HG03108 (cell line): ENCODE measurements at regions not wholly inside any gene's neighbourhood (a gene's known extent, or its start where the extent isn't known, plus 50 kb on each side); places are given as distances from the start of the nearest gene placed in this dataset.

Experiments used
- ATAC-seq: cut with Tn5 transposase; IDR thresholded peaks from one replicate; pipeline ENCODE4 v1.9.1; 2021; ENCODE audit warnings: moderate library complexity; ENCODE audit not compliant: unreplicated experiment

DNA sequence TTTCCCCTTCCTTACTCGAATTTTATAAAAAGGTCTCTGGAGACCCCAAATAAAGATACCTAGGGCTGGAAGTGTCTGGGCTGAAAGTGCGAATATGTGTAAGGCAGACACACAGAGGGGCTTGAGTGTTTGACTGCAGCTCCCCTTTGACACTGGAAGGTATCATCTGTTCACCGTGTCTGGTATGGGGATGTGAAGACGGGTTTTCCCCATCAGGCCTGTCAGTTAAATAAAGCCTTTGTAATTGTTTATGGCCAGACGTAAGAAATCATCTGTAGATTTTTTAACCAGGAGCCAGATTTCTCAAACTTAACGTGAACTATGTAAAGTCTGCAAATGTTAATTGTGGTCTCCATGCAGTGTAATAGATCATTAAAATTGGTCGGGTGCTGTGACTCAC is 1173.4 kb downstream of the AMY1C start:
- no peak for ATAC-seq

DNA sequence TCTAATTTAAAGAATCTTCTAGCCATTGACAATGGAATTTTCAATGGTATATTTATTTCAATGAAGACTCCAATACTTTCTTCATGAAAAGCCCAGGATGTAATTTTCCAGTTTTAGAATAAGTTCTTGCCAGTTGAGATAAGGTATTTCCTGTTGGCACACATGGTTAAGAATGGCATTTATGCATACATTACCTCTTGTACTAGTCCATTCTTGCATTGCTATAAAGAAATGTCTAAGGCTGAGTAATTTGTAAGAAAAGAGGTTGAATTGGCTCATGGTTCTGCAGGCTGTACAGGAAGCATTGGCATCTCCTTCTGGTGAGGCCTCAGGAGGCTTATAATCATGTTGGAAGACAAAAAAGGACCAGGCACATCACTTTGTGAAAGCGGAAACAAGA is 1179.6 kb downstream of the AMY1C start:
- no peak for ATAC-seq

DNA sequence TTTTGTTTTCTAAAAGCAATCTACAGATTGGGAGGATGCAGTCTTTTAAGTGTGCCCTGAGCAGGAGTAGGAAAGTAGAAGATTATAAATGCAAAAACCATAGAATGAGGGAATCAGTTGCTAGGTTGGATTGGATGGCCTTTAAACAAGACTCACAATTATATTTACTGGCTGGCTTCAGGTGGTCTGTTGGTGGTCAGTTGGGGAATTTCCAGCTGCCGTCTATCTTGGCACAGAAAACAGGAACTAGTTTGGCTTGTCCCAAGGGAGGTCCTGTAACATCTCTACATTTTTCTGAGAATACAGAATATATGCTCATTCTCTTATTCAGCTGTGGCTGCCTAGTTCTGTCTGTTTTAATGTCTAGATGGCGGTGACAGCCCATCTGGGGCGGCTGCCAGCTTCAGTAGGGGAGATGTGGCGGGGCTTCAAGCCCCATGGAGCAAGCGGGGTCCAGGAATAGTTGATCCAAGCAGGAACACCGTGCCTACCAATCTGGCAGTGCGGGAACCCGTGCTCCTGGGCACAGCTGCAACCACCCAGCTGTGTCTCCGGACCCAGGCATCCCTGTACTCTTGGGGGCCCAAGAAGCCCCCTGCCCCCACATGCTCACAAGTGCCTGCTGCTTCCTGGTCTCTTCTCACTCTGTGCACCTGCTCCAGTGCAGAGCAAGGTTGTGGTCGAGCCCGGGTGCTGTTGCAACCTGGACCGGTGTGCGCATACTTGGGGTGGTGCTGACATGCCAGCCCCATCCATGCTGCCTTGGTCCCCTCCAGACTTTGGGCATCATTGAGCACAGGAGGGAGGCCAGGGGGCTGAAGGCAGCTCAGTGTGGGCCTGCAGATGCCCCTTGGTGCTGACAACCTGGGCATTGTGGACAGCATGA is 1182.6 kb downstream of the AMY1C start:
- ATAC-seq: no peak

GRCh38 chr1:104932949-104933679 is 1183.4 kb downstream of the AMY1C start:
- ATAC-seq: no peak

DNA sequence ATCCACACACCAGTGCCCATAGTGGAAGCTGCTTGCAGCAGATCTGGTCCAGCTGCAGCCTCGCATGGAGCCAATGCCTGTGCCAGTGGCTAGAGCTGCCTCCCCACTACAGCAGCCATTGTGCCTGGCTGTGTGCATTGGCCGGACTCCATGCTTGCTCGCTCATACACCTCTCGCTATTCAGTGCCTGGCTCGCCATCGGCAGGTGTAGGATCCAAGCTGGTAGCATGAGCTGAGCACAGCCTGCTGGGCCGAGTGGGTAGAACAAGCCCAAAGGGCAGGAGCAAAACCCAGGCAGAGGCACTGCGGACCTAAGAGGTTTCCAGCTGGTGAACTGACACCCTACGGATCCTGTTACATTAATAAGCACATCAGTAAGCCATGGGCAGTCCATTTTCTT is 1184.1 kb downstream of the AMY1C start:
- no peak for ATAC-seq

DNA sequence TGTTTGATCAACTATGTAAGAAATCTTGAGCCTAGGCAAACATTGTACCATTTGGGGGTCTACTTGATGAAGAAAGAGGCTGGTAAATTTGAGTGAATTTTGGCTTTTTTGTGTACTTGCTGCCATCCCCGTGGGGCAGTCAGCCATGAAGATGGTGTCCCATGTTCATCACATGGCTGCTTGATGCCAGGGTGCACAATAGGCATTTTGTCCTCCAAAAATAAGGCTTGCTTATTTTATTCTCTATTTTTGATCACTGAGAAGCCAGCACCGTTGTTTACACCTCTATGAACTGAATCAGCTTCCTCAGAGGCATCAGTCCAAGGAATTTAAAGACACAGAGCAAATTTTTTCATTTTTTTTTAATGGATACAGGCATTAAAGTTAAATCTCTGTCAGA is 1195.7 kb downstream of the AMY1C start:
- no peak for ATAC-seq

GRCh38 chr1:104946558-104947210 is 1197.0 kb downstream of the AMY1C start:
- no peak for ATAC-seq

DNA sequence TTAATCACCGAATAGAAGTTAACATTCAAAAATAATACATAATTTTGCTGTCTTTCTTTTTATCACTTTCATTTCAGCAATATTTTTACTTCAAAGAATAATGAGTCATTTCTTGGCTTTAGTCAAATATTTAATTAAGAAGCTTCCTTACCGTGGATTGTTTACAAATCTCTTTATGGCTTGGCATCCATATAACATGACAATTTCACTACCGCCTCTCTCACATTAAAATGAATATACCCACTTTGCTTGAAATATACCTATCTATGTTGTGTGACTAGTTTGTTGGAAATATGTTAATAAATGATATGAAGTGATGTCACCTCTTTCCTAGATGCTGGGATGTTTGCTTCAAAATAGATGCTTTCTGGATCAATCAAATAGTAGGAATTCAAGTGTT is 1203.9 kb downstream of the AMY1C start:
- no peak for ATAC-seq

- ATAC-seq: no peak
Observed at GRCh38 chr1:104973516-104973915, 1223.8 kb downstream of the AMY1C start.

- no peak for ATAC-seq
Observed at GRCh38 chr1:104979651-104980050, 1230.0 kb downstream of the AMY1C start.

GRCh38 chr1:104987210-104987609 is 1237.5 kb downstream of the AMY1C start:
- peak; percentile 94 for ATAC-seq

- ATAC-seq: no peak
Observed at GRCh38 chr1:104989012-104989411, 1239.3 kb downstream of the AMY1C start.

DNA sequence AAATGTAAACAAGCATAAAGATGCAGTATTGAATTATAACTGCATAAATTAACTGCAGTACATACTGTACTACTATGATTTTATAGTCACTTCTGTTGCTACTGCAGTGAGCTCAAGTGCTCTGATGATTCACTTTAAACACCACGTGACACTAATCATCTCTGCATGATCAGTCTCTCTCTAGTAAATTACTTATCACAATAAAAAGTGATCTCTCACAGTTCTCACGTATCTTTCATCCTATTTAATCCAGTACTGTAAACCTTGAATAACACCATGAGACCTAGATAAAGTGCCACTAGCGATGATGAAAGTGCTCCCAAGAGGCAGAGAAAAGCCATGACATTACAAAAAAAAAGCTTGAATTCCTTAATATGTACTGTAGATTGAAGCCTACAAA is 1242.0 kb downstream of the AMY1C start:
- no peak for ATAC-seq

DNA sequence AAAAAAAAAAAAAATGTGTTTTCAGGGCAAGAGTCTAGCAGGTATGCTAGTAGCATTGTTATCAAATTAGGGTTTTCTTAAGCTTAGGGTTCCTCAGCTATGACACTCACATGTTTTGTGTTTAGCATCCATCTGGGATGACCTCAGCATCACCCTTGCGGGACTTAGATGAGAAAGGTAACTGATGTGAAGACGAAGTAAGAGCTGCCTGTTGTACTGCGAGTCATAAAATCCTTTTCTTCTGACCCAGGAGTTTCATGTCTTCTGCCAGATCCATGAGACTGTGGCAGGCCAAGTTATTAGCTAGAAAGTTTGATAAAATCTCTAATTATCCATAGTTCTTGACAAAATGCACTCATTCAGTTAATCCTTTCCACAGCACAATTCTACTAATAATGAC is 1251.1 kb downstream of the AMY1C start:
- ATAC-seq: no peak

- ATAC-seq: no peak
Observed at GRCh38 chr1:105004515-105004914, 1254.8 kb downstream of the AMY1C start.

GRCh38 chr1:105005594-105006195 is 1256.0 kb downstream of the AMY1C start:
- ATAC-seq: no peak

DNA sequence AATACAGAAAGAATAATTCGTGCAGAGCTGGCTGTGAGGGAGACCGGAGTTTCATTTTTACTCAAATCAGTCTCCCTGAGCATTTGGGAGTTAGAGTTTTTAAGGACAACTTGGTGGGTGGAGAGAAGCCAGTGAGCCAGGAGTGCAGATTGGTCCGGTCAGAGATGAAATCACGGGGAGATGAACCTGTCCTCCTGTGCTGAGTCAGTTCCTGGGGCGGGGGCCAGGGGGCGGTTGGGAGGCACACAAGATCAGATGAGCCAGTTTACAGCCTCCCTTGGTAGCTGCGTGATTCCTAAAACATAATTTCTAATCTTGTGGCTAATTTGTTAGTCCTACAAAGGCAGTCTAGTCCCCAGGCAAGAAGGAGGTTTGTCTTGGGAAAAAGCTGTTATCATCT is 1267.9 kb downstream of the AMY1C start:
- no peak for ATAC-seq

GRCh38 chr1:105023719-105024118 is 1274.0 kb downstream of the AMY1C start:
- ATAC-seq: no peak

DNA sequence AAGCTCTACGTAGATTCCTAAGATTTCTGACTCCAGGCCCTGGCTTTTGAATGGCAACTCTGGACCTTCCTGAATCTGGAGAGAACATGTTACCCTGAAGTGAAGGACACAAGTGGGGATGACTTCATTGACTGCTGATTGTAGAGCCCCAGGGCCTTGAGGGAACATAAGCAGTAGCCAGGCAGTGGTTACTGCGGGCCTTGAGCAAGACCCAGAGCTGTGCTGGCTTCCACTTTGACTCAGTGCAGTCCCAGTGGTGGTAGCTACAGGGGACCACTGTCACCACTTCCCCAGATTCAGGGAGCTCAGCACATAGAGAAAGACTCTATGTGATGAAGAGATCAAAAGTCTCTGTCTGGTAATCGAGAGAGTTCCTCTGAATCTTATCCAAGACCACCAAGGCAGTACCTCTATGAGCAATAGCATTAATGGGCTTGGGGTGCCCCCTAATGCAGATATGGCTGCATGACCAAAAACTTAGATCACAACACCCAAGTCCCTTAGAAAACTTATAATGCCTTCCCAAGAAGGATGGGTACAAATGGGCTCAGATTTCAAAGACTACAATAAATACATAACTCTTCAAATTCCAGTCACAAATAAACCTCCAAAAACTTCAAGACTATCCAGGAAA is 1278.3 kb downstream of the AMY1C start:
- ATAC-seq: no peak

GRCh38 chr1:105072446-105072845 is 1322.7 kb downstream of the AMY1C start:
- no peak for ATAC-seq

DNA sequence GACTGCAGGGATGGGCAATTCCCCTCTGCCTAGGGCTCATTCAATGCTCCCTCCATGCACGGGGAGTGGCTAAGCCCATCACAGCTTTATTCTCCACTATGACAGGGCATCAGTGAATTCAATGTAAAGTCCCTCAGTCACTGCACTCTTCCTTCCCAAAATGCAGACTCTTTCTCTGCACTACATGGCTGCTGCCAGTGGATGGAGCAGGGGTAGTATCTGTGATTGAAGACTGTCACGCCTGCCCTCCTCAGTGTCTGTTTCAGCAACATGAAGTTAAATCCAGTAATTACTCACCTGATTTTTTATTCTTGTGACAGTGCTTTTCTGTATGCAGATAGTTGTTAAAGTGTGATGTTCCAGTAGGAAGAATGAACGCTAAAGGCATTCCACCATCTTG is 1323.2 kb downstream of the AMY1C start:
- ATAC-seq: no peak
